A549 (cell line): ENCODE measurements at regions not wholly inside any gene's neighbourhood (a gene's known extent, or its start where the extent isn't known, plus 50 kb on each side); places are given as distances from the start of the nearest gene placed in this dataset.

Experiments used
- ATAC-seq, 2 experiments: fragments of 200-7000 bp in 1 of 2; fragments of >200 bp in 1 of 2; cut with Nextera tagmentation in 1 of 2; cut with Tn5 transposase in 1 of 2; 3 replicates each; pipeline versions ENCODE4 v1.8.0 to v1.9.1; 2018 to 2020; ENCODE audit warnings: mild to moderate bottlenecking in 1 of 2, moderate library complexity in 1 of 2
- CTCF ChIA-PET: fragments of 300-600 bp; sonication (Branson Sonifier 250); formaldehyde crosslinking; extraction: SDS; loops from one replicate; lab custom pipeline; 2021; ENCODE audit warnings: antibody characterized with exemption, inconsistent platforms; lab: Yijun Ruan, JAX
- POLR2A ChIA-PET: fragments of 350-600 bp; formaldehyde crosslinking; extraction: SDS; loops from one replicate; lab custom pipeline; 2021; ENCODE audit warnings: antibody characterized with exemption, inconsistent platforms; lab: Yijun Ruan, JAX
- DNase-seq, 2 experiments: peaks; one replicate each; pipeline versions ENCODE4 v3.0.0 to v3.0.0-alpha.2; 2011 to 2016; ENCODE audit warnings: low read depth in 1 of 2, low spot score in 1 of 2
- FAIRE-seq: peaks from 2 replicates; lab custom pipeline; 2011; peaks lifted over from hg19 to GRCh38; lab: Jason Lieb, UNC
- H3K27ac ChIP-seq, 2 experiments: fragments of >200 bp; sonication (Bioruptor Twin); formaldehyde crosslinking; 3 replicates each; pipeline ENCODE4 v1.5.1; 2016 to 2017
- H3K4me1 ChIP-seq: fragments of >200 bp; sonication (Bioruptor Twin); formaldehyde crosslinking; 3 replicates; pipeline ENCODE4 v1.6.1; 2016
- H3K4me2 ChIP-seq: fragments of >200 bp; sonication (Bioruptor Twin); formaldehyde crosslinking; 3 replicates; pipeline ENCODE4 v1.6.1; 2016
- H3K4me3 ChIP-seq: fragments of >200 bp; sonication (Bioruptor Twin); formaldehyde crosslinking; 3 replicates; pipeline ENCODE4 v1.5.1; 2016
- H3K9me3 ChIP-seq: fragments of >200 bp; sonication (Bioruptor Twin); formaldehyde crosslinking; 3 replicates; pipeline ENCODE4 v1.6.1; 2016
- ATOH8 ChIP-seq: fragments of 250-450 bp; sonication (Bioruptor Pico); IDR thresholded peaks from 2 replicates; pipeline ENCODE4 v1.5.0; 2020; ENCODE audit warnings: low read depth, mild to moderate bottlenecking, moderate library complexity
- BCL3 ChIP-seq: fragments of >200 bp; sonication (Bioruptor Twin); formaldehyde crosslinking; IDR thresholded peaks from 3 replicates; pipeline ENCODE4 v1.6.1; 2016
- CBX2 ChIP-seq: fragments of 200-600 bp; sonication (generic); IDR thresholded peaks from 2 replicates; pipeline ENCODE4 v1.6.1; 2016; ENCODE audit warnings: low read depth, mild to moderate bottlenecking, borderline replicate concordance
- CHD4 ChIP-seq: fragments of 200-600 bp; sonication (generic); IDR thresholded peaks from 2 replicates; pipeline ENCODE4 v1.6.1; 2016; ENCODE audit warnings: antibody characterized with exemption, mild to moderate bottlenecking, borderline replicate concordance
- EP300 ChIP-seq, 2 experiments: fragments of >200 bp; sonication (Bioruptor Twin); formaldehyde crosslinking; IDR thresholded peaks; 2 replicates in 1 of 2; 3 replicates in 1 of 2; pipeline ENCODE4 v1.6.1; 2016 to 2017
- ESRRA ChIP-seq: fragments of 150-350 bp; IDR thresholded peaks from 2 replicates; pipeline ENCODE4 v1.6.1; 2014; ENCODE audit warnings: mild to moderate bottlenecking, low read length, borderline replicate concordance
- FOSB ChIP-seq: fragments of 250-450 bp; sonication (Bioruptor Pico); IDR thresholded peaks from 2 replicates; pipeline ENCODE4 v1.5.0; 2020; ENCODE audit warnings: mild to moderate bottlenecking, moderate library complexity
- FOXS1 ChIP-seq: fragments of 250-450 bp; sonication (Bioruptor Pico); IDR thresholded peaks from 2 replicates; pipeline ENCODE4 v1.5.0; 2020; ENCODE audit warnings: mild to moderate bottlenecking, moderate library complexity
- GATA3 ChIP-seq: IDR thresholded peaks from 2 replicates; pipeline ENCODE4 v1.6.1; 2012; ENCODE audit warnings: borderline replicate concordance
- HOXA7 ChIP-seq: fragments of 250-450 bp; sonication (Bioruptor Pico); IDR thresholded peaks from 2 replicates; pipeline ENCODE4 v1.5.0; 2020; ENCODE audit warnings: mild to moderate bottlenecking, moderate library complexity
- HOXB5 ChIP-seq: fragments of 250-450 bp; sonication (Bioruptor Pico); IDR thresholded peaks from 2 replicates; pipeline ENCODE4 v1.5.0; 2020; ENCODE audit warnings: mild to moderate bottlenecking, moderate library complexity
- JUNB ChIP-seq: fragments of >200 bp; sonication (Bioruptor Twin); formaldehyde crosslinking; IDR thresholded peaks from 2 replicates; pipeline ENCODE4 v1.6.1; 2016
- MAZ ChIP-seq: fragments of 150-350 bp; IDR thresholded peaks from 2 replicates; pipeline ENCODE4 v1.6.1; 2014; ENCODE audit warnings: antibody characterized with exemption, low read depth, low read length, borderline replicate concordance
- MYC ChIP-seq: IDR thresholded peaks from 2 replicates; pipeline ENCODE4 v1.6.1; 2012; ENCODE audit warnings: mild to moderate bottlenecking, inconsistent platforms, low read length, improper control_type of control experiment, borderline replicate concordance
- PBX3 ChIP-seq: IDR thresholded peaks from 2 replicates; pipeline ENCODE4 v1.6.1; 2012
- PHF8 ChIP-seq: fragments of 200-600 bp; sonication (generic); IDR thresholded peaks from 2 replicates; pipeline ENCODE4 v1.6.1; 2016; ENCODE audit warnings: low read depth, mild to moderate bottlenecking, antibody characterized with exemption, moderate library complexity, borderline replicate concordance
- POLR2A ChIP-seq: IDR thresholded peaks from 2 replicates; pipeline ENCODE4 v1.6.1; 2012; ENCODE audit warnings: mild to moderate bottlenecking, low read length
- POLR2AphosphoS2 ChIP-seq: conservative IDR thresholded peaks from 2 replicates; pipeline ENCODE4 v1.6.1; 2012; ENCODE audit warnings: low read length, improper control_type of control experiment, inconsistent platforms
- RCOR1 ChIP-seq: fragments of 150-350 bp; IDR thresholded peaks from 2 replicates; pipeline ENCODE4 v1.6.1; 2014; ENCODE audit warnings: antibody characterized with exemption, low read length, low read depth
- REST ChIP-seq: fragments of 200-600 bp; sonication (generic); IDR thresholded peaks from 2 replicates; pipeline ENCODE4 v1.6.1; 2016; ENCODE audit warnings: antibody characterized with exemption, mild to moderate bottlenecking, moderate library complexity
- RFX5 ChIP-seq: fragments of 450-650 bp; IDR thresholded peaks from 2 replicates; pipeline ENCODE4 v1.7.1; 2014; ENCODE audit warnings: antibody characterized with exemption, mild to moderate bottlenecking, moderate library complexity
- TFCP2L1 ChIP-seq: fragments of 250-450 bp; sonication (Bioruptor Pico); IDR thresholded peaks from 2 replicates; pipeline ENCODE4 v1.5.0; 2021; ENCODE audit warnings: mild to moderate bottlenecking
- TP53 ChIP-seq: fragments of 250-450 bp; sonication (Bioruptor Pico); IDR thresholded peaks from 2 replicates; pipeline ENCODE4 v1.5.0; 2021; ENCODE audit warnings: mild to moderate bottlenecking, moderate library complexity
- ZFP36 ChIP-seq: fragments of 450-650 bp; IDR thresholded peaks from 2 replicates; pipeline ENCODE4 v1.6.1; 2014; ENCODE audit warnings: borderline replicate concordance; ENCODE audit not compliant: partially characterized antibody
- ZSCAN20 ChIP-seq: fragments of 250-450 bp; sonication (Bioruptor Pico); IDR thresholded peaks from 2 replicates; pipeline ENCODE4 v1.8.0; 2022; ENCODE audit warnings: mild to moderate bottlenecking, moderate library complexity
- WGBS: methylation state at CpG from one replicate; pipeline ENCODE4 v1.1.6; 2017; ENCODE audit errors: missing lambda C conversion rate; 5-methylcytosine and 5-hydroxymethylcytosine counted together

GRCh38 chr10:84693006-84693405, 364.6 kb downstream of the CCSER2 start:
- POLR2A ChIA-PET = no interaction called here
- Histone ChIP-seq H3K27ac (no peak overlapping the region), H3K9me3 (no peaks in the 10 kb centered on the region), H3K4me1 (no peaks in the 10 kb centered on the region), H3K4me3 (no peak overlapping the region), H3K4me2 (no peak overlapping the region)
- CTCF ChIA-PET = no interaction called here
- no peak for FAIRE-seq
- TF ChIP-seq MAZ (no peak), JUNB (no peak), RFX5 (no peak), ZFP36 (no peak), TP53 (CRISPR knock-in tag) (no peak), GATA3 (no peak), ESRRA (no peak), REST (no peak), FOSB (CRISPR knock-in tag) (no peak), CBX2 (no peak)
- ATAC-seq = no peak
- DNase-seq = no peak

- Histone ChIP-seq H3K4me3 (no peak overlapping the region), H3K27ac (no peak overlapping the region), H3K4me1 (no peaks in the 10 kb centered on the region), H3K9me3 (no peaks in the 10 kb centered on the region), H3K4me2 (no peak overlapping the region)
- DNase-seq = no peak
- TF ChIP-seq PBX3 = no peak
- ATAC-seq = no peak
- POLR2A ChIA-PET = no interaction called here
- CTCF ChIA-PET = interaction anchor here (0.5 kb wide), 1 partner anchor 486 kb away, joined by 3 read pairs; no protein-coding TSS in a partner anchor
- 6% methylated on average over 3 of the region's 3 CpGs for WGBS
- no peak for FAIRE-seq
Measured at GRCh38 chr10:84695902-84696301, 367.5 kb downstream of the CCSER2 start.

GRCh38 chr10:84696610-84697009, 368.2 kb downstream of the CCSER2 start:
- WGBS = 9% methylated on average over 3 of the region's 3 CpGs
- FAIRE-seq (no peak), DNase-seq (no peak), ATAC-seq (no peak)
- TF ChIP-seq HOXB5 (CRISPR knock-in tag) (no peak), MYC (no peak), ZSCAN20 (CRISPR knock-in tag) (no peak)
- ChIA-PET POLR2A (no interaction called here), CTCF (interaction anchor here (0.6 kb wide), 1 partner anchor 633 kb away, joined by 3 read pairs; no protein-coding TSS in a partner anchor)
- H3K27ac ChIP-seq = no peak overlapping the region
- H3K9me3 ChIP-seq = no peaks in the 10 kb centered on the region
- no peaks in the 10 kb centered on the region for H3K4me1 ChIP-seq
- no peak overlapping the region for H3K4me3 ChIP-seq
- H3K4me2 ChIP-seq = no peak overlapping the region

GRCh38 chr10:84698989-84699388, 370.6 kb downstream of the CCSER2 start:
- ATAC-seq (no peak), FAIRE-seq (no peak), DNase-seq (no peak)
- Histone ChIP-seq H3K27ac (no peak overlapping the region), H3K4me3 (no peak overlapping the region), H3K4me1 (no peaks in the 10 kb centered on the region), H3K9me3 (no peaks in the 10 kb centered on the region), H3K4me2 (no peak overlapping the region)
- TF ChIP-seq ATOH8 (CRISPR knock-in tag) (no peak), TFCP2L1 (CRISPR knock-in tag) (no peak), POLR2A (no peak), CHD4 (no peak), BCL3 (no peak), HOXA7 (no peak), RCOR1 (no peak), PHF8 (no peak), POLR2AphosphoS2 (no peak), FOXS1 (no peak), EP300 (IDR thresholded peaks at IDR 0.05) (no peak)
- ChIA-PET CTCF (no interaction called here), POLR2A (no interaction called here)
- whole genome bisulfite sequencing = 0% methylated on average over 1 of the region's 1 CpG
